Mesothelial cell of epicardium (in vitro differentiated cells): ENCODE measurements at regions not wholly inside any gene's neighbourhood (a gene's known extent, or its start where the extent isn't known, plus 50 kb on each side); places are given as distances from the start of the nearest gene placed in this dataset.

ENCODE experiments used
- DNase-seq, 2 experiments: peaks; one replicate each; pipeline ENCODE4 v3.0.0; 2021; ENCODE audit warnings: low spot score in 2 of 2; ENCODE audit not compliant: unreplicated experiment in 2 of 2
- H3K27ac Mint-ChIP-seq: 2 replicates; pipeline ENCODE4 v1.8.0; 2021; ENCODE audit warnings: mixed read lengths
- H3K27me3 Mint-ChIP-seq: 2 replicates; pipeline ENCODE4 v1.8.0; 2021; ENCODE audit warnings: low read depth, mixed read lengths
- H3K36me3 Mint-ChIP-seq: 2 replicates; pipeline ENCODE4 v1.8.0; 2021; ENCODE audit warnings: mixed read lengths
- H3K4me1 Mint-ChIP-seq: 2 replicates; pipeline ENCODE4 v1.8.0; 2021; ENCODE audit warnings: mixed read lengths
- H3K4me3 Mint-ChIP-seq: 2 replicates; pipeline ENCODE4 v1.8.0; 2021; ENCODE audit warnings: mild to moderate bottlenecking, moderate library complexity, mixed read lengths
- H3K9me3 Mint-ChIP-seq: 2 replicates; pipeline ENCODE4 v1.8.0; 2021; ENCODE audit warnings: mixed read lengths
- TF ChIP-seq, protein P1 (sequence below): fragments of 200-600 bp; sonication (generic); IDR thresholded peaks from one replicate; pipeline ENCODE4 v1.5.0; 2021; ENCODE audit warnings: antibody characterized with exemption; ENCODE audit not compliant: unreplicated experiment

GRCh38 chr1:108045460-108045859 is 80.5 kb upstream of the VAV3 start:
- H3K9me3 Mint-ChIP-seq, result no peaks in the 10 kb centered on the region
- no peak overlapping the region for H3K4me3 Mint-ChIP-seq
- H3K27me3 Mint-ChIP-seq, result peaks cover 77% of the 10 kb centered on the region
- TF ChIP-seq, protein P1, sequence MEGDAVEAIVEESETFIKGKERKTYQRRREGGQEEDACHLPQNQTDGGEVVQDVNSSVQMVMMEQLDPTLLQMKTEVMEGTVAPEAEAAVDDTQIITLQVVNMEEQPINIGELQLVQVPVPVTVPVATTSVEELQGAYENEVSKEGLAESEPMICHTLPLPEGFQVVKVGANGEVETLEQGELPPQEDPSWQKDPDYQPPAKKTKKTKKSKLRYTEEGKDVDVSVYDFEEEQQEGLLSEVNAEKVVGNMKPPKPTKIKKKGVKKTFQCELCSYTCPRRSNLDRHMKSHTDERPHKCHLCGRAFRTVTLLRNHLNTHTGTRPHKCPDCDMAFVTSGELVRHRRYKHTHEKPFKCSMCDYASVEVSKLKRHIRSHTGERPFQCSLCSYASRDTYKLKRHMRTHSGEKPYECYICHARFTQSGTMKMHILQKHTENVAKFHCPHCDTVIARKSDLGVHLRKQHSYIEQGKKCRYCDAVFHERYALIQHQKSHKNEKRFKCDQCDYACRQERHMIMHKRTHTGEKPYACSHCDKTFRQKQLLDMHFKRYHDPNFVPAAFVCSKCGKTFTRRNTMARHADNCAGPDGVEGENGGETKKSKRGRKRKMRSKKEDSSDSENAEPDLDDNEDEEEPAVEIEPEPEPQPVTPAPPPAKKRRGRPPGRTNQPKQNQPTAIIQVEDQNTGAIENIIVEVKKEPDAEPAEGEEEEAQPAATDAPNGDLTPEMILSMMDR, result no peak
- no peak overlapping the region for H3K27ac Mint-ChIP-seq
- DNase-seq, result no peak
- H3K4me1 Mint-ChIP-seq, result peaks cover 28% of the 10 kb centered on the region
- H3K36me3 Mint-ChIP-seq, result no peaks in the 10 kb centered on the region

DNA sequence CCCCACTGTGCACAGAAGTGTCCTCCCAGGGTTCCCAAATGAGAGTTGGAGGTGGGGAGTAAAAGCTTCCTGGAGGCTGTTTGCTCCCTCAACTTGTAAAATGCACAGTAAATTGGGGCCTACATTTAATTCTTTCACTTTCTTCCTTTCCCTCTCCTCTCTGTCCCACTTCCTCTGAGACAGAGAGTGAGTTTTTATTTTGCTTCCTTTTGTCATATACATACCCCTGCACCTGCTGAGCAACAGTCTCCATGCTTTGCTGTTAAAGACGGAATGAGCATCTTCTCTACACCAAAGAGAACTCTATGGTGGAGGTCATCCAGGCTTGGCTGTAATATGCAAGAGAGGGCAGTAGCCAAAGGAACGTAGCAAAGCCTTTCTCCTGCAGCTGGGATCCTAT is 79.3 kb upstream of the VAV3 start:
- peaks cover 28% of the 10 kb centered on the region for H3K4me1 Mint-ChIP-seq
- H3K9me3 Mint-ChIP-seq, result no peaks in the 10 kb centered on the region
- no peaks in the 10 kb centered on the region for H3K36me3 Mint-ChIP-seq
- peaks cover 82% of the 10 kb centered on the region for H3K27me3 Mint-ChIP-seq
- TF ChIP-seq, protein P1, result no peak
- no peak overlapping the region for H3K4me3 Mint-ChIP-seq
- no peak overlapping the region for H3K27ac Mint-ChIP-seq
- no peak for DNase-seq

- Mint-ChIP-seq H3K27ac (no peak overlapping the region), H3K9me3 (no peaks in the 10 kb centered on the region), H3K36me3 (no peaks in the 10 kb centered on the region), H3K4me1 (peaks cover 28% of the 10 kb centered on the region), H3K4me3 (no peak overlapping the region), H3K27me3 (peaks cover 84% of the 10 kb centered on the region)
- no peak for DNase-seq
- TF ChIP-seq, protein P1, result no peak
Observed at GRCh38 chr1:108043707-108044106, 78.7 kb upstream of the VAV3 start.

GRCh38 chr1:108042610-108043009 is 77.6 kb upstream of the VAV3 start:
- TF ChIP-seq, protein P1, result no peak
- H3K27ac Mint-ChIP-seq, result no peak overlapping the region
- no peaks in the 10 kb centered on the region for H3K36me3 Mint-ChIP-seq
- no peak overlapping the region for H3K4me3 Mint-ChIP-seq
- H3K4me1 Mint-ChIP-seq, result peaks cover 28% of the 10 kb centered on the region
- peaks cover 85% of the 10 kb centered on the region for H3K27me3 Mint-ChIP-seq
- no peak for DNase-seq
- no peaks in the 10 kb centered on the region for H3K9me3 Mint-ChIP-seq

DNA sequence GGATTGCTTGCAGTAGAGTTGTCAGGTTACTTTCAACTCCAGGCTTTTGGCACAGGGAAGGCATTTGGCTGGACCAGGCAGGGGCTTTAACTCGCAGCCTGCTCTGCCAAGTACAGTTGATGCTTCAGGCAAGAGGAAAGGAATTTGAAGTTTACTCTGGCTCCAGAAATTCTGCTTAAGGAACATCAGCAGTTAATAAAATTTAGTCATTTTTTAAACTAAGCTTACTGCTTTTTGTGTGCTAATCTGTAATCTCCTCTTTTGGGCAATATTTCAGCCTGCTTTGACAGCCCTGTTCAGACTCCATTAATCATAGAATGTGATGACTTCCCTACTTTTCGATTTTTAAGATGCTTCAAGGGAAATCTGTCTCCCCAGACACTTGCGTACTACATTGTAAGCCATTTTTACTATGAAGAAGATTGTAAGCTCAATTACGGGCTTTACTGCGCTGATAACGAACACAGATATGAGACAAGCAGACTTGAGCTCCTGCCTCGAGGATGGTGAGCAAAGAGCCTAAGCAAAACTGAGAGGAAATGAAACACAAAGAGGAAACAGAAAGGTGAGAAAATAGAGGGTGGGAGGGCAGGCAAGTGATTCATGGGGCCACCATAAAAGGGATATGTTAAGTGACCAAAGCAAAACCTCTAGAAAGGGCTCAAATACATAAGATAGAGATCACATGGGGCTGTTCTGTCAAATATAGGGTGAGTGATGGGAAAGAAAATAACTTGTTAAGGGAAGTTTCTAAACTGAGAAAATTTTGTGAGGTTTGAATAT is 76.6 kb upstream of the VAV3 start:
- Mint-ChIP-seq H3K27ac (no peak overlapping the region), H3K27me3 (peaks cover 85% of the 10 kb centered on the region), H3K9me3 (no peaks in the 10 kb centered on the region), H3K4me1 (peaks cover 28% of the 10 kb centered on the region), H3K4me3 (no peak overlapping the region), H3K36me3 (no peaks in the 10 kb centered on the region)
- TF ChIP-seq, protein P1, result no peak
- no peak for DNase-seq
